H1 (cell line): ENCODE measurements at regions not wholly inside any gene's neighbourhood (a gene's known extent, or its start where the extent isn't known, plus 50 kb on each side); places are given as distances from the start of the nearest gene placed in this dataset.

Experiments
- CTCF ChIA-PET: fragments of 300-600 bp; sonication (Branson Sonifier 250); formaldehyde crosslinking; loops from one replicate; lab custom pipeline; 2021; ENCODE audit not compliant: partially characterized antibody; lab: Charles Lee
- POLR2A ChIA-PET: fragments of 300-600 bp; sonication (Branson Sonifier 250); formaldehyde crosslinking; loops from one replicate; lab custom pipeline; 2021; ENCODE audit warnings: inconsistent platforms; ENCODE audit not compliant: partially characterized antibody; lab: Charles Lee
- DNase-seq, 2 experiments: peaks; one replicate each; pipeline versions ENCODE4 v3.0.0 to v3.0.0-alpha.2; 2010 to 2022; ENCODE audit warnings: low spot score in 2 of 2, low read depth in 1 of 2, mixed read lengths in 1 of 2
- FAIRE-seq: peaks from 2 replicates; lab custom pipeline; 2011; peaks lifted over from hg19 to GRCh38; lab: Jason Lieb, UNC
- H2AFZ ChIP-seq: 2 replicates; pipeline ENCODE4 v1.8.1; 2012; ENCODE audit warnings: low read length, inconsistent platforms
- H2AK5ac ChIP-seq: 2 replicates; pipeline ENCODE4 v1.6.1; 2013; ENCODE audit warnings: low read depth, low read length
- H2BK120ac ChIP-seq: replicated peaks from 2 replicates; pipeline ENCODE3; 2013; ENCODE audit warnings: low read depth, low read length, inconsistent platforms
- H2BK12ac ChIP-seq: 2 replicates; pipeline ENCODE4 v1.6.1; 2013; ENCODE audit warnings: low read depth, low read length
- H2BK15ac ChIP-seq: 2 replicates; pipeline ENCODE4 v1.6.1; 2013; ENCODE audit warnings: low read length
- H2BK20ac ChIP-seq: 2 replicates; pipeline ENCODE4 v1.6.1; 2013; ENCODE audit warnings: low read length
- H2BK5ac ChIP-seq: 2 replicates; pipeline ENCODE4 v1.6.1; 2013; ENCODE audit warnings: low read depth, low read length
- H3K14ac ChIP-seq: 2 replicates; pipeline ENCODE4 v1.6.1; 2013; ENCODE audit warnings: inconsistent platforms; ENCODE audit not compliant: insufficient read length
- H3K18ac ChIP-seq: 2 replicates; pipeline ENCODE4 v1.6.1; 2013; ENCODE audit warnings: low read length; ENCODE audit errors: extremely low read depth
- H3K23ac ChIP-seq: 2 replicates; pipeline ENCODE4 v1.6.1; 2013; ENCODE audit warnings: inconsistent platforms; ENCODE audit not compliant: insufficient read length
- H3K23me2 ChIP-seq: 2 replicates; pipeline ENCODE4 v1.6.1; 2013; ENCODE audit warnings: low read depth, low read length
- H3K27ac ChIP-seq: 2 replicates; pipeline ENCODE4 v1.6.1; 2011; ENCODE audit warnings: low read depth, low read length, inconsistent platforms
- H3K27me3 ChIP-seq, 4 experiments: replicated peaks in 1 of 4; 1 replicate in 1 of 4; 2 replicates in 3 of 4; pipeline versions ENCODE4 v1.6.1 to v1.8.1; 2011 to 2013; ENCODE audit warnings: low read length in 3 of 4, mild to moderate bottlenecking in 3 of 4, inconsistent platforms in 2 of 4, mixed read lengths in 2 of 4, moderate library complexity in 1 of 4; ENCODE audit not compliant: control insufficient read depth in 3 of 4, insufficient read depth in 3 of 4; ENCODE audit errors: extremely low read depth in 1 of 4
- H3K36me3 ChIP-seq, 4 experiments: 2 replicates each; pipeline versions ENCODE4 v1.6.1 to v1.8.1; 2011 to 2013; ENCODE audit warnings: mild to moderate bottlenecking in 4 of 4, low read length in 3 of 4, moderate library complexity in 2 of 4, control low read depth in 1 of 4, inconsistent platforms in 1 of 4; ENCODE audit not compliant: insufficient read depth in 4 of 4, control insufficient read depth in 2 of 4
- H3K4ac ChIP-seq: replicated peaks from 2 replicates; pipeline ENCODE3; 2013; ENCODE audit warnings: low read length, low read depth, mixed read lengths, inconsistent platforms; ENCODE audit not compliant: insufficient read length
- H3K4me1 ChIP-seq, 4 experiments: replicated peaks in 1 of 4; 1 replicate in 1 of 4; 2 replicates in 3 of 4; pipeline versions ENCODE4 v1.6.1 to v1.8.1; 2011 to 2013; ENCODE audit warnings: low read length in 3 of 4, inconsistent platforms in 2 of 4, mixed read lengths in 1 of 4; ENCODE audit not compliant: insufficient read depth in 4 of 4, control insufficient read depth in 3 of 4
- H3K4me2 ChIP-seq, 2 experiments: 2 replicates each; pipeline versions ENCODE4 v1.6.1 to v1.8.1; 2011 to 2013; ENCODE audit warnings: low read depth in 2 of 2, low read length in 2 of 2, control low read depth in 1 of 2, inconsistent platforms in 1 of 2, mild to moderate bottlenecking in 1 of 2; ENCODE audit not compliant: insufficient read depth in 1 of 2
- H3K4me3 ChIP-seq, 4 experiments: fragments of 200-600, 300-600 bp in 1 of 4; sonication (generic), shearing (Covaris generic), sonication (Bioruptor Twin) in 1 of 4; 2 replicates each; pipeline versions ENCODE4 v1.5.1 to v1.8.1; 2011 to 2016; ENCODE audit warnings: low read length in 4 of 4, low read depth in 3 of 4, control low read depth in 2 of 4, inconsistent platforms in 2 of 4, mild to moderate bottlenecking in 2 of 4, mixed read lengths in 1 of 4, moderate library complexity in 1 of 4; ENCODE audit not compliant: insufficient read depth in 2 of 4; ENCODE audit errors: extremely low read depth in 1 of 4
- H3K56ac ChIP-seq: replicated peaks from 2 replicates; pipeline ENCODE3; 2013; ENCODE audit warnings: low read depth, mild to moderate bottlenecking, mixed read lengths, low read length, inconsistent platforms; ENCODE audit not compliant: insufficient read length
- H3K79me1 ChIP-seq: 2 replicates; pipeline ENCODE4 v1.6.1; 2013; ENCODE audit warnings: low read depth, low read length, control low read depth
- H3K79me2 ChIP-seq, 2 experiments: 2 replicates each; pipeline versions ENCODE4 v1.6.1 to v1.8.1; 2012 to 2013; ENCODE audit warnings: low read length in 2 of 2, mild to moderate bottlenecking in 2 of 2, inconsistent platforms in 1 of 2; ENCODE audit not compliant: insufficient read depth in 2 of 2, control insufficient read depth in 1 of 2
- H3K9ac ChIP-seq, 4 experiments: replicated peaks in 1 of 4; 1 replicate in 1 of 4; 2 replicates in 3 of 4; pipeline versions ENCODE4 v1.6.1 to v1.8.1; 2011 to 2013; ENCODE audit warnings: low read depth in 3 of 4, low read length in 3 of 4, control low read depth in 2 of 4, mild to moderate bottlenecking in 2 of 4, moderate library complexity in 2 of 4, inconsistent platforms in 1 of 4; ENCODE audit errors: extremely low read depth in 1 of 4
- H3K9me3 ChIP-seq, 2 experiments: 2 replicates each; pipeline versions ENCODE4 v1.6.1 to v1.8.1; 2012 to 2013; ENCODE audit warnings: mild to moderate bottlenecking in 2 of 2, moderate library complexity in 2 of 2, control low read depth in 1 of 2, inconsistent platforms in 1 of 2, low read depth in 1 of 2, low read length in 1 of 2, mixed read lengths in 1 of 2; ENCODE audit not compliant: insufficient read depth in 2 of 2
- H4K20me1 ChIP-seq, 2 experiments: replicated peaks in 1 of 2; 2 replicates each; pipeline versions ENCODE3 to v1.8.1; 2011 to 2013; ENCODE audit warnings: inconsistent platforms in 2 of 2, low read length in 2 of 2, mild to moderate bottlenecking in 1 of 2; ENCODE audit not compliant: insufficient read depth in 2 of 2, control insufficient read depth in 1 of 2
- H4K5ac ChIP-seq: 2 replicates; pipeline ENCODE4 v1.6.1; 2013; ENCODE audit warnings: low read length, low read depth, mixed read lengths, inconsistent platforms; ENCODE audit not compliant: insufficient read length
- H4K8ac ChIP-seq: 2 replicates; pipeline ENCODE4 v1.8.0; 2013; ENCODE audit warnings: mild to moderate bottlenecking, moderate library complexity, low read length, inconsistent platforms; ENCODE audit not compliant: insufficient read depth; ENCODE audit errors: extremely low read depth
- H4K91ac ChIP-seq: replicated peaks from 2 replicates; pipeline ENCODE3; 2013; ENCODE audit warnings: low read length, mixed read lengths, inconsistent platforms; ENCODE audit not compliant: insufficient read length
- BACH1 ChIP-seq: IDR thresholded peaks from 2 replicates; pipeline ENCODE4 v1.6.1; 2012; ENCODE audit warnings: low read length, improper control_type of control experiment
- CREB1 ChIP-seq: IDR thresholded peaks from 2 replicates; pipeline ENCODE4 v1.6.1; 2012; ENCODE audit warnings: inconsistent platforms
- CTBP2 ChIP-seq: IDR thresholded peaks from 2 replicates; pipeline ENCODE4 v1.7.0; 2011; ENCODE audit warnings: borderline replicate concordance, mild to moderate bottlenecking, moderate library complexity, mixed read lengths, low read length; ENCODE audit not compliant: insufficient read depth, insufficient read length
- E2F6 ChIP-seq: IDR thresholded peaks from 2 replicates; pipeline ENCODE4 v1.6.1; 2012; ENCODE audit warnings: inconsistent platforms
- EGR1 ChIP-seq: IDR thresholded peaks from 2 replicates; pipeline ENCODE4 v1.6.1; 2011; ENCODE audit warnings: low read depth, low read length, borderline replicate concordance
- EZH2 ChIP-seq: fragments of 200-600 bp; sonication (generic); IDR thresholded peaks from 2 replicates; pipeline ENCODE4 v1.7.1; 2012; ENCODE audit warnings: low read depth, mild to moderate bottlenecking, moderate library complexity, low read length, inconsistent platforms; ENCODE audit not compliant: severe bottlenecking
- GABPA ChIP-seq: IDR thresholded peaks from 2 replicates; pipeline ENCODE4 v1.6.1; 2011; ENCODE audit warnings: mild to moderate bottlenecking, low read length, moderate library complexity, borderline replicate concordance; ENCODE audit not compliant: insufficient read depth
- HDAC6 ChIP-seq: IDR thresholded peaks from one replicate; pipeline ENCODE4 v1.7.1; 2012; ENCODE audit warnings: low read depth, mild to moderate bottlenecking, inconsistent platforms, low read length, moderate library complexity
- KDM5A ChIP-seq: fragments of 200-600 bp; IDR thresholded peaks from 2 replicates; pipeline ENCODE4 v1.7.1; 2012; ENCODE audit warnings: mild to moderate bottlenecking, low read length, inconsistent platforms, mixed read lengths
- RAD21 ChIP-seq, 2 experiments: IDR thresholded peaks in 1 of 2; conservative IDR thresholded peaks in 1 of 2; 2 replicates each; pipeline ENCODE4 v1.6.1; 2011; ENCODE audit warnings: low read depth in 2 of 2, low read length in 2 of 2, improper control_type of control experiment in 1 of 2, inconsistent platforms in 1 of 2, mild to moderate bottlenecking in 1 of 2, moderate library complexity in 1 of 2
- RNF2 ChIP-seq: fragments of 200-900, 300-1000 bp; sonication (generic); IDR thresholded peaks from 2 replicates; pipeline ENCODE4 v1.7.1; 2016; ENCODE audit warnings: borderline replicate concordance, low read depth, mild to moderate bottlenecking, antibody characterized with exemption, low read length; ENCODE audit not compliant: poor library complexity, severe bottlenecking; ENCODE audit errors: missing control alignments
- SP4 ChIP-seq: IDR thresholded peaks from 2 replicates; pipeline ENCODE4 v1.6.1; 2012; ENCODE audit warnings: low read length, inconsistent platforms
- TAF7 ChIP-seq: optimal IDR thresholded peaks from 2 replicates; pipeline ENCODE3; 2011; ENCODE audit warnings: low read depth, mild to moderate bottlenecking, inconsistent platforms, low read length, moderate library complexity, borderline replicate concordance
- TBP ChIP-seq: IDR thresholded peaks from 2 replicates; pipeline ENCODE4 v1.6.1; 2011; ENCODE audit warnings: low read depth, low read length, improper control_type of control experiment
- ZNF274 ChIP-seq: IDR thresholded peaks from 2 replicates; pipeline ENCODE4 v1.7.0; 2012; ENCODE audit warnings: low read length, borderline replicate concordance; ENCODE audit errors: extremely low read depth

- no peak overlapping the region for H2BK5ac ChIP-seq
- no peaks in the 10 kb centered on the region for H3K4me1 ChIP-seq
- no peak overlapping the region for H2BK20ac ChIP-seq
- H2AK5ac ChIP-seq: no peak overlapping the region
- DNase-seq (no peak), FAIRE-seq (no peak)
- no peaks in the 10 kb centered on the region for H3K79me1 ChIP-seq
- H3K4me3 ChIP-seq: no peak overlapping the region
- no peak overlapping the region for H3K27ac ChIP-seq
- no peak overlapping the region for H3K4ac ChIP-seq
- H2AFZ ChIP-seq: no peak overlapping the region
- CTCF ChIA-PET: interaction anchor here (0.6 to 3.1 kb wide), 13 partner anchors 8 to 652 kb away, joined by 3 to 13 read pairs (median 5); no protein-coding TSS in a partner anchor
- H3K23me2 ChIP-seq: no peaks in the 10 kb centered on the region
- no peaks in the 10 kb centered on the region for H3K36me3 ChIP-seq
- H3K18ac ChIP-seq: no peak overlapping the region
- H4K8ac ChIP-seq: no peak overlapping the region
- POLR2A ChIA-PET: no interaction called here
- no peak overlapping the region for H4K5ac ChIP-seq
- peaks cover 0 to 2% of the 10 kb centered on the region in 2 experiments; a peak in 1 of 4 replicates for H3K9me3 ChIP-seq
- no peaks in the 10 kb centered on the region for H3K27me3 ChIP-seq
- no peaks in the 10 kb centered on the region for H3K79me2 ChIP-seq
- H2BK120ac ChIP-seq: no peak overlapping the region
- no peak overlapping the region for H3K4me2 ChIP-seq
- H4K91ac ChIP-seq: no peak overlapping the region
- no peak overlapping the region for H3K14ac ChIP-seq
- no peak overlapping the region for H3K23ac ChIP-seq
- H3K56ac ChIP-seq: no peak overlapping the region
- no peak overlapping the region for H2BK15ac ChIP-seq
- H2BK12ac ChIP-seq: no peak overlapping the region
- H4K20me1 ChIP-seq: no peaks in the 10 kb centered on the region
- H3K9ac ChIP-seq: no peak overlapping the region
- TF ChIP-seq CREB1 (no peak), TBP (no peak), EZH2 (no peak), EGR1 (no peak), GABPA (no peak), KDM5A (no peak), ZNF274 (no peak), RNF2 (no peak), BACH1 (no peak), TAF7 (no peak), SP4 (no peak), RAD21 (IDR thresholded peaks at IDR 0.05 in 1 of 2, conservative IDR thresholded peaks at IDR 0.05 in 1 of 2; ENCODE audit: low read depth in 2 of 2, low read length in 2 of 2) (no peak), HDAC6 (no peak), E2F6 (no peak), CTBP2 (no peak)
Measured at GRCh38 chr14:44804391-44804790, 157.4 kb downstream of the KLHL28 start.
